ENCODE measurements at regions not wholly inside any gene's neighbourhood (a gene's known extent, or its start where the extent isn't known, plus 50 kb on each side); places are given as distances from the start of the nearest gene placed in this dataset.

DNA sequence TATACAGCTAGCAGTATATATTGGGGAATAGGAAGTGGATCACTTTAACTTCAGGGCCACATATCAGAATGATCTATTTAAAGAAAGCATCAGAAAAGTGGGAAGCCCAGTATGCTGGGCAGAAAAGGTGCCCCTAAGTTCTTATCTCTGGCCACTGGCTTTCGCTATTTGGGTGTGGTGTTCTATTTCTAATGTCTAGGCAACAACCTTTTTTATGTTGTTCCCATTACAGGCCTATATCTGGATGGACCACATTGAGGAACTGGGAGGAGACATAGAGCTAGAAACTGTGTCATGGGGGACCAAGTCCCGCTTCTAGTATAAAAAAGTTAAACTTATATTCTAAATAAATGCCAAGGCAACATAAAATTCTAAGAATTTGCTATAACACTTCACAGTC lies 935.6 kb downstream of the PDHA2 start:
- no peak for DNase-seq (ENCODE audit: low spot score)

- DNase-seq (ENCODE audit: low spot score): no peak
Observed at GRCh38 chr4:96776920-96777527, 937.1 kb downstream of the PDHA2 start.

- DNase-seq (ENCODE audit: low spot score): no peak
Observed at GRCh38 chr4:96784336-96784735, 944.4 kb downstream of the PDHA2 start.

GRCh38 chr4:96786306-96786705 lies 946.4 kb downstream of the PDHA2 start:
- no peak for DNase-seq (ENCODE audit: low spot score)

DNA sequence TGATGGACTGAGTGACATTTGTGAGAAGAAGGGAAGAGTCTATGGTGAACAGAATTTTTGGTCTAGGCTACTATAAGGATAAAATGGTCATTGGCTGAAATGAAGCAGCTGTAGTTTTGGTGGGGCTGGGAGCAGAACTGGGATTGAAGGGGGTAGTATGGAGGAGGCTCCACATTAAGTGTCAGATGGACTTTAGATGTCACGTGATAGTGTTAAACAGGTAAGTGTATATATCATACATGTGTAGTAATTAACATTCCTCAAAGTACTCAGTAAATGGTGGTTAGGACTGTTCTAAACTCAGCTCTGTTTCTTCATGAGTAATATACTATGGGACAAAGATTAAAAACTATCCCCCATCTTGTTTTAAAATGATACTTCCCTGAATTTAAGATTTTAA lies 947.9 kb downstream of the PDHA2 start:
- no peak for DNase-seq (ENCODE audit: low spot score)

DNA sequence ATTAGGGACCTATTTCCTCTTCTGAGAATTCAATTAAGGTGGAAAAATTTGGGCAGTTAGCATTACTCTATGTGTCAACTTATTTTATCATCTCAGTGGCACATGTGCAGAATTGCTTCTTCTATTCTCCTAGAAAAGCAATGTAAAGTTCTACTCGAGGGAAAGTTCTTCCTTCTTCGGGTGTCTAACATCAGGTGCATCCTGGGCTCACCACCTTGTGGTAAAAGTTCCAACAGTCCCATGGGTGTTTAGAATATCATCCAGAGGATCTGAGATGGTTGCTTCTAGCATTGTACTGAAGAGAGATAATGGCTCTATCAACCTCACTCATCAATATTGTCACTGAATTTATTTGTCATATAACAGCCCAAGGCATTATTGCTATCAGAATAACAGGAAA lies 969.7 kb downstream of the PDHA2 start:
- DNase-seq (ENCODE audit: low spot score): no peak

DNA sequence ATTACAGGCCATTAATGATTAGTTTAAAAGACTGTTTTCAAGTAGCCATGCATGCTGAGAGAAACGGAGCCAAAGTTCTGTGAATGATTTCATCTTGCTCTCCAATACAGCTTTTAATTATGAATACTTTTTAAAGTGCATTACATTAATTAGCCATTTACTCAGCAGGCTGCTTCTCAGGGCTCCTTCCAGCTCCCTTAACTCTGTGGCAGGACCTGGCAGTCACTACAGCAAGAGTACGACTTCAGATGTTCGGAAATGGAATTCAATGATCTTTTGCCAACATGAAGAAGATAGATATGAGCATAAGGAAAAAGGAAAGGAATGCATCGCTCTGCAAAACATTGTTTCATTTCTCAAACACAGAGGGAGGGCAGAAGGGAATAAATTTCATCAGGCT lies 987.2 kb downstream of the PDHA2 start:
- no peak for DNase-seq (ENCODE audit: low spot score)

DNA sequence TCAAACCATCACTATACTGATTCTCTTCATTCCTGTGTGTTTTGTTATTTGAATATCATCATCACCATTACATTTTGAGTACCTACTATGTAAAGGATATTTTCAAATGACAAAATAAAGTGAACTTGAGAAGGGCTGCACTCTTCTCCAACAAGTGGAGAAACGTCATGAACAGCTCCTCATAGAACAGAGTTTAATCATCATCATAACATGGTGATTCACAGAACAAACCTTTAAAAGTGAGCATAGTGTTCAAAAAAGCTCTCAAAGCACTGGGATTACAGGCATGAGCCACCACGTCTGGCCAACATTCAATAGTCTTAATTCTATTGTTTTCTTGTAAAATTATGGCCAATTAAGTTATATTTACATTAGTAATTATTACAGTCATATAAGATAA lies 993.9 kb downstream of the PDHA2 start:
- no peak for DNase-seq (ENCODE audit: low spot score)

DNA sequence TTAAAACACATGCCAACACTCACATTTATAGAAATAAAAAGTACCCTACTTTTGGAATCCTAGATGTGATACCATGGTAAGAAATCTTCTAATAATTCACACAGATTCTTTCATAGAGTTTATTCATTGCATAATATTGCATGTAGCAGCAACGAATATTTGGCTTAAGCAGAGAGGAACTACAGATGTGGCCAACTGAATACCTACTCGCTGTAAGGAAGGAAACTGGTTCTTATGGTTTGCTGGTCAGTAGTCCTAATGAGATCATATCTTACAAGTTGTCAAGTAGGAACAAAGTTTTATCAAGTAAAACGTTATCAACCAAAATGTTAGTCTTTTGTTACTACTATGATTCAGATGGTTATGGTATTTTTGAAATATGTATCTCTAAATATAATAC lies 996.1 kb downstream of the PDHA2 start:
- DNase-seq (ENCODE audit: low spot score): no peak

GRCh38 chr4:96839441-96839840 lies 999.5 kb downstream of the PDHA2 start:
- no peak for DNase-seq (ENCODE audit: low spot score)

- DNase-seq (ENCODE audit: low spot score): no peak
Observed at GRCh38 chr4:96841801-96842200, 1001.9 kb downstream of the PDHA2 start.

- DNase-seq (ENCODE audit: low spot score): no peak
Observed at GRCh38 chr4:96844858-96845490, 1005.1 kb downstream of the PDHA2 start.

GRCh38 chr4:96845819-96846218 lies 1005.9 kb downstream of the PDHA2 start:
- DNase-seq (ENCODE audit: low spot score): no peak

DNA sequence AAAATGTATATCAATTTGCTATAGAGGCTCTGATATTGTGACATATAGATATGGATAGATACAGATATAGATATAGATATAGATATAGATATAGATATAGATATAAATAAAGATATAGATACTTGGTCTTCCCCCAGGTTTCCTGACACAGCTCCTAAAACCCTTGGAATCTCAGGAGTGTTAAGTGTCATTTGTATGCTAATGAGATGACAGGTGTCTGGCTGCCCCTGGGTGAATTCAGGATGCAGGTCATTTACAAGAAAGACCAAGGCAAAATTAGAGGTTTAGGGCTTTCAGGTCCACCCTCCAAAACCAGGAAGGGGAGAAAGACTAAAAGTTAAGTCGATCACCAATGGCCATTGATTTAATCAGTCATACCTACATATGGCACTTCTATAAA lies 1034.8 kb downstream of the PDHA2 start:
- no peak for DNase-seq (ENCODE audit: low spot score)

DNA sequence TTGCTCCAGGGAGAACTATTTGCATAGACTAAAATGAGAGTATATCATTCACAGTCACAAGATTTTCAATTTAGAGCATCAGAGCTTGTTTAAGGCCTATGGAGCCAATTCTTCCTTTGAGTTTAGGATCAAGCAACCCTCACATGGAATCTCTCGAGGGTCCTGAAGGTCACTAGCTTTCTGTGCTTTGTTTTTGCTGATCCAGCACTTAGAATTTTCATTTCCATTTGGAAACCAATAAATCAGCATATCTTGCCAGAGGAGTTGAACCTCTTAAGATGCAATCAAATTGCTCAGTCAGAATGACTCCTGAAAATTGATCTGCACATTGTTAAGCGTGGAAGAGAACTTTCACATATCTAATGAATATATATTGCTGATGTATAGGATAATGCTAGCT lies 1039.6 kb downstream of the PDHA2 start:
- DNase-seq (ENCODE audit: low spot score): no peak

GRCh38 chr4:96887857-96888256 lies 1048.0 kb downstream of the PDHA2 start:
- no peak for DNase-seq (ENCODE audit: low spot score)

DNA sequence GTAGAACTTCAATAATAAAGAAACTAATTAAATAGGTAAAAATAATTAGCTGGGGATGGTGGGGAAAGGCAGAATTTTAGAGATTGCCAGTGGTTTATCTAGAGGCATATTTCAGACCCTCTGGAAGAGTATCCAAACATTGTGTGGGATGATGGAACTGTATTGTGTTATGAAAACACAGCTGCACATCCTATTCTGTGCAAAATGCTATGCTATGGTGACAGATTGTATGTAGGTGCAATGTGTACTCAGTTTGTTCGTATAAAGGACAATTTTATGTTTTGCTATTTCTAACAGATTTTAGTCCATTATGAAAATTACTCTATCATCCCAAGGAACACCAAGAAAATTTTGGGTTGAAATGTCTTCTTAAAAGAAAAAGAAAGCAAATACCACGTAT lies 1054.7 kb downstream of the PDHA2 start:
- no peak for DNase-seq (ENCODE audit: low spot score)

GRCh38 chr4:96895826-96896225 lies 1055.9 kb downstream of the PDHA2 start:
- no peak for DNase-seq (ENCODE audit: low spot score)

- no peak for DNase-seq (ENCODE audit: low spot score)
Observed at GRCh38 chr4:96912716-96913115, 1072.8 kb downstream of the PDHA2 start.

- peak; percentile 32 for DNase-seq (ENCODE audit: low spot score)
Observed at GRCh38 chr4:96913441-96914080, 1073.7 kb downstream of the PDHA2 start.

GRCh38 chr4:96916711-96917110 lies 1076.8 kb downstream of the PDHA2 start:
- DNase-seq (ENCODE audit: low spot score): no peak

- DNase-seq (ENCODE audit: low spot score): no peak
Observed at GRCh38 chr4:96936886-96937285, 1097.0 kb downstream of the PDHA2 start.

GRCh38 chr4:96946552-96946951 lies 1106.7 kb downstream of the PDHA2 start:
- no peak for DNase-seq (ENCODE audit: low spot score)

DNA sequence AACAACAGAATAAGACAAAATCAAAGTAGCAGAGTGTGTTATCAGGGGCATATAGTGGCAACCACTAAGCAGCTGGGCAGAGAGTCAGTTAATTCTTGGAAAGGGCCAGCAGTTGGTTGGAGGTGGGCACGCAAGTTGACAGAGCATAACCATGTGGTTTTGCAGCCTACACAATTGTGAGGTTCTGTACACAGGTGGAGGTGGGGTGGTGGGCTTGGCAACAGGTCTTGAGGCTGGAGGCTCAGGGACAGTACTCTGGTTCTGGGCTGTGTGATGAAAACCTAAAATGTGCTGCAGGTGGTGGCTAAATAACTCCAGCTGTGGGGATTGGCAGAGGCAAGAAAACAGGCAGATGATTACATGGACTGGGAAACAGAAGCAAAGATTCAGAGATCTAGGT lies 1112.7 kb downstream of the PDHA2 start:
- no peak for DNase-seq (ENCODE audit: low spot score)
